Upper lobe of left lung (tissue), 4 donors: ENCODE measurements at regions not wholly inside any gene's neighbourhood (a gene's known extent, or its start where the extent isn't known, plus 50 kb on each side); places are given as distances from the start of the nearest gene placed in this dataset.

Experiments used
- POLR2AphosphoS5 ChIP-seq, 2 donors: sonication (generic); formaldehyde crosslinking; IDR thresholded peaks; one replicate each; pipeline ENCODE4 v1.5.1; 2017; ENCODE audit warnings: antibody characterized with exemption in 2 of 2
- TF ChIP-seq, protein P1 (sequence below), 6 experiments: fragments of 450-650 bp in 4 of 6; fragments of 200-600 bp in 2 of 6; sonication (generic) in 2 of 6; IDR thresholded peaks; one replicate each; pipeline ENCODE4 v1.5.1; 2016 to 2019; ENCODE audit warnings: antibody characterized with exemption in 6 of 6

DNA sequence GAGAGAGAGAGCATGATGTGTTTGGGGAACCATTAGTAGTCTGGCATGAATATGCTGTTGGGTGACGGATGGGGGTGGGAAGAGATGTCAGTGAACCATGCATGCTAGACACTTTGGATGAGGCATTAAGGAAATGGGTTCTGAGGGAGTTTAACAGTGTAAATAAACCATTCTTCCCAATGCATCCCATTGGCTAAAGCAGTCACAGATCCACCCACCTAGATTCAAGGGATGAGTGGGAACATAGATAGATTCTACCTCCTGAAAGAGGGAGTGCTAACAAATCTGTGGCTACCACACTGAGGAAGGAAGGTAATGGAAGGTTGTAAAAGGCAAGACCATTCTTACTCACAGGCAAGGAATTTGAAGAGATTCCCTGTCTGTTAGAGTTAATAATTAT lies 129.8 kb upstream of the CACNA1E start:
- TF ChIP-seq POLR2AphosphoS5 (IDR thresholded peaks at IDR 0.05) = no peak
- TF ChIP-seq, protein P1, sequence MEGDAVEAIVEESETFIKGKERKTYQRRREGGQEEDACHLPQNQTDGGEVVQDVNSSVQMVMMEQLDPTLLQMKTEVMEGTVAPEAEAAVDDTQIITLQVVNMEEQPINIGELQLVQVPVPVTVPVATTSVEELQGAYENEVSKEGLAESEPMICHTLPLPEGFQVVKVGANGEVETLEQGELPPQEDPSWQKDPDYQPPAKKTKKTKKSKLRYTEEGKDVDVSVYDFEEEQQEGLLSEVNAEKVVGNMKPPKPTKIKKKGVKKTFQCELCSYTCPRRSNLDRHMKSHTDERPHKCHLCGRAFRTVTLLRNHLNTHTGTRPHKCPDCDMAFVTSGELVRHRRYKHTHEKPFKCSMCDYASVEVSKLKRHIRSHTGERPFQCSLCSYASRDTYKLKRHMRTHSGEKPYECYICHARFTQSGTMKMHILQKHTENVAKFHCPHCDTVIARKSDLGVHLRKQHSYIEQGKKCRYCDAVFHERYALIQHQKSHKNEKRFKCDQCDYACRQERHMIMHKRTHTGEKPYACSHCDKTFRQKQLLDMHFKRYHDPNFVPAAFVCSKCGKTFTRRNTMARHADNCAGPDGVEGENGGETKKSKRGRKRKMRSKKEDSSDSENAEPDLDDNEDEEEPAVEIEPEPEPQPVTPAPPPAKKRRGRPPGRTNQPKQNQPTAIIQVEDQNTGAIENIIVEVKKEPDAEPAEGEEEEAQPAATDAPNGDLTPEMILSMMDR (IDR thresholded peaks at IDR 0.05) = no peak
